Stimulated activated CD4-positive, alpha-beta T cell treated with anti-CD3 and anti-CD28 coated beads, Interleukin-4, amount 100 ng/mL, for 1 hour (primary cell): ENCODE measurements at regions not wholly inside any gene's neighbourhood (a gene's known extent, or its start where the extent isn't known, plus 50 kb on each side); places are given as distances from the start of the nearest gene placed in this dataset.

ENCODE experiments used
- DNase-seq: peaks from one replicate; pipeline ENCODE4 v3.0.0-alpha.2; 2020

- no peak for DNase-seq
Measured at GRCh38 chr14:96980835-96981234, 183.7 kb downstream of the VRK1 start.

DNA sequence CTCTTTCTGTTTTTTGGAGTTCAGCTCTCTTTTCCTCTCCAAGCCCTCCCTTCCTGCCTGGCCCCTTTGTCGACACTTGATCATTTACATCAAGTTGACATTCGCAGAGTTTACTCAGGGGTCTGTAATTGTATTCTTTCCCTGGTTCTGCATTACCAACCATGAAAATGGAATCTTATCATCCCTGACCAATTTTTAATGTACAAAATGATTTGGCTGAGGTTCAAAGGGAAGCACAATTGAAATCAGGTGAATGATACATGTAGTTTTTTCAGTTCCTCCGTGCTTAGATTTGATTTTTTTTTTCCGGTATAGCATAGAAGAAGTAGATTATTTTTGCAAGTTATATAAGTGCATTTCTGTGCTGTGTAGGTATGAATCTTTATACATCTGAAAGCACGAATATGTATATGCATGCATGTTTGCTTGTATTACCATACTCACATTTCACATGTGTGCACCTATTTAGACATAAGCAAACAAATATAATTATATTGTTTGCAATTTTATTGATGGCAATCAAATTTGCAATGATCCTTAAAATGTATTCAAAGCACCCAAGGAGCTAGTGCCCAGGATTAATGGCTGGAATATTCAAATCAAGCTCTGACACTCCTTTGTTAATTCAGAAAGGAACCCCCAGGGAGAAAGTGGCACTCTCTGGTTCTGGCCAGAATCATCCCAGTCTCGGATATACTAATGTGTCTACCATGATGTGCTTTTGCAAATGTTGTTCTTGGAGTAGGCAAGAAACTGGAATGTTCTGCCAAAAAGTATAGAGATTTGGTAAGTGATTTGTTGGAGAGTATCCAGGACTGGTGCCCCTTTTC, 189.3 kb downstream of the VRK1 start:
- DNase-seq, result no peak

- no peak for DNase-seq
Measured at GRCh38 chr14:96987086-96987474, 189.9 kb downstream of the VRK1 start.

DNA sequence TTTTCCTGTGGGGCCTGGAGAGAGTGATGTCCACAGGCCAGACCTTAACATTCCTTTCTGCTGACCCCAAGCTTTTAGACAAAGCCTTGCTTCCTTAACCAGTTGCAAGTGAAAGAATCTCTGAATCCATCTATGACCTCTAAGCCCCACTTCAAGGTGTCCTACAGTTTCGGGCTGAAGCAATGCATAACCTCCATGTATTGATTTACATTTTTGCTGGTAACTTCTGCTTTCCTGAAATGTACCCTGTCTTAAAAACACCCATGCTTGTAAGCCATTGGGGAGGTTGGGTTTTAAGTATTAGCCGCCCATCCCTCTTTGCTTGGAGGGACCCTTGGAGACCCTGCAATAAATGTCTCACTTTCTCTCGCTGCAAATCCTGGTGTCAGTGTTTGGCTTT, 190.6 kb downstream of the VRK1 start:
- DNase-seq, result no peak

DNA sequence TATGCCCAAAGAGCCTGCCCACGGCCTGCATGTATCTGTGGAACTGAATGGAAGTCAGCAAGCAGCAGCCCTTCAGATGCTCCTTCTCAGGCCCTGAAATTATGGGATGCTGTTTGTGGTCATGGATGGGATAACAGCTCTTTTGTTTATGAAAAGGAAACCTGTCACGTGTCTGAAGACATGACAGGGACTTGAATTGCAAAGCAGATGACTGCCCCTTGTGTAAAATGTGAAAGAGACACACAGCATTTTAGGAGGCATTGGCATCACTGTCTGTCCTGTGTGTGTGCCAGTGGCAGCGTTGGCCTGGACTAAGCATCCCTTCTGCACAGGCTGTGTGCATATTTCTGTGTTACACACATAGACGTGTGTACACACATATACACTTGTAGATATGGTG, 192.1 kb downstream of the VRK1 start:
- DNase-seq, result no peak

DNA sequence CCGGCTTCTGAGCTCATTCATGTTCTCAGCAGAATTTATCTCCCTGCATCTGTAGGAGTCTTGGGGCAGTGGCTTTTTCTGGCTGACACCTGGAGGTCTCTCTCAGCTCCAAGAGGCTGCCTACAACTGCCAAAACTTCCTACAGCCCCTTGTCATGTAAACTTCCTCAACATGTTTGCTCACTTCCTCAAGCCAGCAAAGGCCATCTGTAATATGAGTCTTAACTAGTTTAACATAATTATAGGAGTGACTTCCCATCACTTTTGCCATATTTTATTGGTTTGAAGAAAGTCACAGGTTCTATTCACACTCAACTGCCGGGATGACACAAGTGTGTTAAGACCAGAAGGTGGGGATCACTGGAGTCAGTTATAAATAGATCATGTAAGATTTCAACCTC, 194.0 kb downstream of the VRK1 start:
- no peak for DNase-seq

- DNase-seq, result no peak
Measured at GRCh38 chr14:96994999-96995398, 197.8 kb downstream of the VRK1 start.

DNA sequence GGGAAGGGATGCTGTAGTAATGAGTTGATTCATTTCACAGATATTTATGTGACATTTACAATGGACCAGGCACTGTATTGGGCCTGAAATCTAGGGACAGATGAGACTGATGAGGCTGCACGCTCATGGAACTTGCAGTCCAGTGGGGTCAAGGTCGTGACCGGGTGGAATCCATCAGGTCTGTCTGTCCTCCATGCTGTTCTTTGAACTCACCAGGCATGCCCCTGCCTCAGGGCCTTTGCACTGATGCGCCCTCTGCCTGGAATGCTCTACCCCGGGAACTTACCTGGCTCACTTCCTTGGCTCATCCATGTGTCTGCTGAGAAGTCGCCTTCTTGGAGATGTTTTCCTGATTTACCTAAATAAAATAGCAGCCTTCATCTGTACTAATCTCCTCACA, 200.1 kb downstream of the VRK1 start:
- DNase-seq, result no peak

- no peak for DNase-seq
Measured at GRCh38 chr14:96997996-96998395, 200.8 kb downstream of the VRK1 start.

DNA sequence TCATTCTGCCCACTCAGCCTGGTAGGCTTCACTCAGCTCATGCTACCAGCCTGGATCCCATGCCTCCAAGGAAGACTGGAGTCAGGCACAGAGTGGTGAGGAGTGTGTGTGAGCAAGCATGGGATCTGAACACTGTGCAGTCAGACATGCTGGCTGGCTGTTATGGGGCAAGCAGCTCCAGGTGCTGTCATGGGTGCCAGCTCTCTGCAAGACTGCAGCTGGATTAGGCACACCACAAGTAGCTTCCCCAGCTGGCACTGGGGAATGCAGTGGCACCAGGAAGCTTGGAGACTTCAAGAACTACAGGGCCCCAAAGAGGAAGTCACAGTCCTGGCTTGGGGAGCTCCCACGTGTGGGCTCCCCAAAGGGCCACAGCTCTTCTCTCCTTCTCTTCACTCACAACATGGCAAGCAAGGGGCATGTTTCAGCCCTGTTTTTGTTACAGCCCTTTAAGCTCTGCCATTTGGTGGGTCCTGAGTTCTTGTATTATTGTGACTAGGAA, 202.5 kb downstream of the VRK1 start:
- DNase-seq, result no peak

- DNase-seq, result no peak
Measured at GRCh38 chr14:97002454-97002853, 205.3 kb downstream of the VRK1 start.

DNA sequence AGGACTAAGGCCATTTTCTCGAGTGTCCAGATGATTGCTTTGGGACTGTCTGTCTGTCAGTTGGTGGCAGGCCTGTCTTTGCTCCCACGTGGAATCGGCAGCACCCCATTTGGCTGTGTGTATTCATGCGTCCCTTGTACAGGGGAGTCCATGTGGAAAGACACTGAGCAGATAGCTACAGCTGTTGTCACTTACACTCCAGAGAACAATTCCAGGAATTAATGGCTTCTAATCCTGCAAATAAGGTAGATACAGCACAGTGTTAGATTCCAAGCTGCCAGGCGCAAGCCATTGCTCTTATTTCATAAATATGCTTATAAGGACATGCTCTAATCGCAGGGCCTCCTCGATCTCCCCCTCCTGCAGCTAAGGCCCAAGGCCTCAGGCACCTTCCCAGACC, 208.8 kb downstream of the VRK1 start:
- no peak for DNase-seq

GRCh38 chr14:97010491-97011160, 213.4 kb downstream of the VRK1 start:
- DNase-seq, result no peak

- no peak for DNase-seq
Measured at GRCh38 chr14:97013878-97014277, 216.7 kb downstream of the VRK1 start.

GRCh38 chr14:97021001-97021400, 223.8 kb downstream of the VRK1 start:
- DNase-seq, result no peak

DNA sequence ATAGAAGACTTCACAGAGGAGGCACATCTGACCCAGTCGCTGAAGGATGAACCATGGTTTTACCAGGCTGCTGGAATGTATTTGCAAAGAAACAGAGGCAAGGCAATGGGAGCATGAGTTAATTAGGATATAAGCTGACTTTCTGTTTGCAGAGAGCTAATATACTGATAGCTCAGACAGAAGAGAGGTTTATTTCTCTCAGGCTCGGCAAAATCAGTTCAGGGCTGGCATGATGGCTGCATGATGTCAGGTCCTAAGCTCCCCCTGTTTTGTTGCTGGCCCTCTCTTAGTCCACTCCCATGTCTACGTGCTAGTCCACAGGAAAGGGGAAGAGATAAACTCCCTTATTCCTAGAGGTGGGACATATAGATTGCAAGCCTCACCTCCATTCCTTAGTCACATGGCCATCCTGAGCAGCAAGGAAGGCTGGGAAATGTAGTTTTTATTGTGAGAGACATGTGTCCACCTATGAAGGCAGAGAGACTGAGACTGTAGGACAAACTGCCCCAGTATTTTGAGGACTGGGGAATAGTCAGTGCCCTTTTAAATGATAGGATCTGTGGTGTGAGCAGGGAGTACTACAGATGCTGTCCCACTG, 224.5 kb downstream of the VRK1 start:
- no peak for DNase-seq

- no peak for DNase-seq
Measured at GRCh38 chr14:97022741-97023140, 225.6 kb downstream of the VRK1 start.

DNA sequence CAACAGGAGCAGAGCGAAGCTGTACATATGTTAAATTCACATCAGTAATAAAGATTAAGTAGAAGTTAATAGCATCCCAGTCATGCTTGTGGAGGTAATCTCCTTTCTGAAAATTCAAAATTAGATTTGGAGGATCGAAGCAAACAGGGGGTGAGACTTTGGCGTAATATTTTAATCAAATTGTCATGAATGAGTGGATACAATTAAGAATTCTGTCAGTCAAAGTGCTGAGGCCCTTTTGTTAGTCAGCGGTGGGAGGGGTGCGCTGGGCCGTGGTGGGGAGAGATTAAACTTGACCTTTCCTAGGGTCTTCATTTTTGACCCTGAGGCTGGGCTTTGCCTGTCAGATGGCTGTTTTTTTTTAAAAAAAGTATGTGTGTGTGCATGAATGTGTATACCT, 226.7 kb downstream of the VRK1 start:
- no peak for DNase-seq

DNA sequence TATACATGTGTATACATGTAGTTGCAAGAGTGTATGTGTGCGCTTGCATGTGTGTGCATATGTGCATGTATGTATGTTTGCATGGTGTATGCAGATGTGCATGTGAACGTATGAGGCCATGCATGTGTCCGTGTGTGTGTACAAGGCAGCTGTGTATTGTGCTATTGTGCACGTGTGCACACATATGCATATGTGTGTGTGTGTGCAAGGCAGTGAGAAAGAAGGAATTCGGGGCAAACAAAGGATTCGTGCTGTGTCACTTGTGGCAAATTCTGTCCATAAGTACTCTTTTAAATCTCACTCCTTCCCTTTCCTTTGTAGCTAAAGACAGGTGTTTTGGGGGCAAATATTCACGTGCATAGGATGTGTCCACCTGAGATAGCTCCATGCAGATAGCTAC, 227.1 kb downstream of the VRK1 start:
- no peak for DNase-seq

DNA sequence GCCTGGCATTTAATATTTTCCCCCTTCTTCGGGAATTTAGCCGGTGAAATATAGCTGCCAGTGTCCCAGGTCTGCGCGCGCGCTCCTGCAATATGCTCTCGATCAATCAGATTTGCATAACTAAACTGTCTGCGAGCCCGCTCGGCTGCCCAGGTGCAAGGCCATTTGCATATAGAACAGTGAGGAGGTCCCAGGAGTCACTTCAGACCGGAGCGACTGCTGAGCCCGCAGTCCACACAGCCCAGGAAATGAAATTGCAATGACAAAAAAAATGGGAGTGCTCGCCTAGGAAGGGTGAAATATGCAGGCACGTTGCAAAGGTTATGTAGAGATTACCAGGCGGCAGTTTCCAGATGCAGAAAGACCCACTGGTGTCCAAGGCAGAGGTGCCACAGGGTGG, 228.5 kb downstream of the VRK1 start:
- no peak for DNase-seq

DNA sequence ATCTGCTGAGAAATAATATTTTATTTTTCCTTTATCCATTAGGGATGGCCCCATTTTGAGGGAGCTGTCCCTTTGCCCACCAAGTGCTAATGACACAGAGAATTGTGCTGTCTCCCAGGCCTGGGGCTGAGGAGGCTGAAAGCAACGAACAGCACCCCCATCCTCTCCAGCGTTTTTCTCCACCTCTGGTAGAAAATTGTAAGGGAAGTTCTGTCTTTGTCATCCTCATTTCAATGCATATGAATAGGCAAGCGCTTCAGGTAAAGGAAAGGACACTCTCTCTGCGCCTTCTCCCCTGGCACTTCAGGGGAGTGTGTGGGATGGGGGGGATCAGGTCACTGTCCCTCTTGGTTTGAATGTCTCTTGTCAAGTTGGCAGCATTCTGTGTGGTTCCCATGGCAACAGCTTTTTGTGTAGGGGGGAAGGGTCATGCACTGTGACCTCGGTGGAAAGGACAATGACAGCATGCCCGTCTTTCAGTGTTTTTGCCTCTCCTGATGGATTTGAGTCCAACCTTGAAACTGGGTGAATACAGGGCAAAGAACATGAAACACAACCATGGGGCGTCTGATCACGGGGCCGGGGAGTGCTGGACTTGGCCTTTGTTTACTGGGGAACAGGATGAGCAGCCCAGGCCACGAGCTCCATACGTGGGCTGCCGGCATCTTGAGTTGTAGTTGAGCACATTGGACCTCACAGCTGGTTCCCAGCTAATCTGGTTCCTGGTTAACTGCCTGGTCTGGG, 230.2 kb downstream of the VRK1 start:
- no peak for DNase-seq

DNA sequence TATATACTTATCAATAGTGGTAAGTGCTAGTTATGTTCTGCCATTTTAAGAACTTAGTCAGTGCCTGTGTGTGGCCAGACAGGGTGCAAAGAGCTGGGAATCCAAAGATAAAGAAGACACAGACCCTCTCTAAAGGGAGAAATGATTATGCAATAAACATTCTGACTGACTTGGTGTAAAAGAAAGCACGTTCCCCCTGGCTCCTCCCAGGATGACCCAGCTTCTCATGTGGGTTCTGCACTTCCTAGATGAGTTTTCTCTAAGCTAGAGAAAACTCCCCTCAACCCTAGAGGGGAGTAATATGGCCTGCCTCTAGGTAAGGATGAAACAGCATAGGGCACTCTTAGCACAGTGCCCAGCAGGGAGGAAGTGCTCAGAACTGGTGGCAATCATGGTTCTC, 231.2 kb downstream of the VRK1 start:
- no peak for DNase-seq

DNA sequence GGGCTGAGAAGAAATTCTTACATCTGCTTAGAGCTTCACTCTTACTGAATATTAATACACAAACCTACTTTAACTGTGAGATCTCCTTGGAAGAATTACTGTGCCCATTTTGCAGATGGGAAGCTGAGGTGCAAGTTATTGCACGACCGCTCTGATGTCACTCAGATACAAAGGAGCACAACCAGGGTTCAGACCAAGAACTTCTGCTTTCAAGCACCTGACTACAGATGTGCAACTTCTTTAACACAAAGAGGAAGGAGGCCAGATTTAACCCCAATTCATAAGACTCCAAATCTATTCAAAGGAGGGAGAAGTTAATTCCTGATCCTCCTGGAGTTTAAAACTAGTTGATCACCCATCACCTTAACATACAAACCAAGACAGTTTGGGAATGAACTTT, 232.6 kb downstream of the VRK1 start:
- DNase-seq, result no peak
